Fibroblast of skin of abdomen (primary cell): ENCODE measurements at regions not wholly inside any gene's neighbourhood (a gene's known extent, or its start where the extent isn't known, plus 50 kb on each side); places are given as distances from the start of the nearest gene placed in this dataset.

Experiments used
- DNase-seq: peaks from one replicate; pipeline ENCODE4 v3.0.0-alpha.2; 2013

DNA sequence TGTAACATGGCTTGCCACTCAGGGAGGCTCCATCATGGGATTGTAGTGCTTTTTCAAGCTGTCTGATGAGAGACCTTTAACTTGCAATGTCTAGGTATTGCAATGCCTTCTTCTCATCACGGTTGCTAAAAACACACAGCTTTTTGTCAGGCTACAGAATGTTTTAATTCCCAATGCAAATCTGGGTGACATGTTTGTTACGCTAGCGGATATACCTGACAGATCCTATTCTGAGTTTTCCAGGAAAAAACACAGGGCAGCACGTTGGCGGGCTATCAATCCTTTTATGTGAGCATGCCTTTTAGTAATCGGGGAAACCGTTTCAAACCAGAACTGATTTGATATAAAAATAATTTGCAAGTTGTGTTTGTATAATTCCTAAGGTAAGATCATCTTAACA is 577.2 kb upstream of the MAP3K7 start:
- DNase-seq: no peak

DNA sequence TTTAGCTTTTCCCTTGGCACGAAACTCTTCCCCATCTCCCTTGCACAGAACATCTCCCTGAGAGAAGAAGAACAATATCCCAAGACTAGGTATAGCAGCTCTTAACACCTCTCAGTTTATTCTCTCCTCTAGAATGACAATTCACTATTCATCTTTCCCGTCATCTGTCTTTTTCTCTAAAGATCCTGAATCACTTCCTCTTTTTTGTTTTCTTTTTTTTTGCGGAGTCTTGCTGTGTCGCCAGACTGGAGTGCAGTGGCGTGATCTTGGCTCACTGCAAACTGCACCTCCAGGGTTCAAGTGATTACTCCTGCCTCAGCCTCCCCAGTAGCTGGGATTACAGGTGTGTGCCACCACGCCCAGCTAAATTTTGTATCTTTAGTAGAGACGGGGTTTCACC is 574.4 kb upstream of the MAP3K7 start:
- no peak for DNase-seq

DNA sequence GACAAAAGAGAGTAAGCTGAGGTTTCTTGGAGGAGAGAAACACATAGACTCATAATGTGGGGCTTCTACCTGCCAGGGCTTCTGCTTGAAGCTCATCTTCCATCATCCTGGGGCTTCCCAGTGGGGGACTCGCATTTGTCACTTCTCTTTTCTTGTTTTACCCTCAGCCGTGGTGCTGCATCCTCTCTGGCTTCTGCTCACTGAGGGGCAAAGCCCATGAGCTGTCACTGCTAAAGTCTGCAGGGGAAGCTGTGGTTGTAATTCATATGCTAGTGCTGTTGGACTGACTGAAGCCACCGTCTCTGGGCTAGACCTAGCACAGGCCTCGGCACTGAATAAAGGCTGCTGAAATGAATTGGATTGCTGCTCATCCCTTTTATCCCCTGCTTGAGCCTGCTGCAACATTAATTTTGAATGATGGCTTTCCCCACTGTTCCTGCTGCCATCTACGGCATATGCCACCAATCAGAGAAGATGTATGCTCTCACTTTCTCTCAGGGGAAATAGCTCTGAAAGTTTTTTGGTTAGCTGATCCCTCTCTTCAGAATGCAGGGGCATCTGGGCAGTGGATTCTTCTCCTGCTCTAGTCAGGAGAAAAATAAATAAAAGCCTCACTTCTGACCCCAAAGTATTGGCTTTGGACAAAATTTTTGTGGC is 568.4 kb upstream of the MAP3K7 start:
- no peak for DNase-seq

DNA sequence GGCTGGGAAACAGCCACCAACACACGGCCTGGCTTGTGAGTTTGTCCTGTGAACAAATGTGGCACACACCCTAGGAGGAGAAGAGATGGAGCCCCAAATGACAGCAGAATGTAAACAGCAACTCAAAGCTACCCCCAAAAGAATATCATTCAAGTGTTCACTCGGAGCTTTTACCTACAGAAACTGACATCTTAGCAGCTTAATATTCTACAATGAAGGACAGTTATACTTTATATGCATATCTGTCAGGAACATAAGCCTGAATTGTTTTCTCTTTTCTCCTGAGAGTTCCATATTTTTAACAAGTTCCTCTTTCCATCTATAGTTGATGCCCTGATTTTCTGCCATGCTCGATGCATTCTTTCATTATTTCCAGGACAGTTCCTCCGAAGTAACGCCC is 566.0 kb upstream of the MAP3K7 start:
- no peak for DNase-seq

DNA sequence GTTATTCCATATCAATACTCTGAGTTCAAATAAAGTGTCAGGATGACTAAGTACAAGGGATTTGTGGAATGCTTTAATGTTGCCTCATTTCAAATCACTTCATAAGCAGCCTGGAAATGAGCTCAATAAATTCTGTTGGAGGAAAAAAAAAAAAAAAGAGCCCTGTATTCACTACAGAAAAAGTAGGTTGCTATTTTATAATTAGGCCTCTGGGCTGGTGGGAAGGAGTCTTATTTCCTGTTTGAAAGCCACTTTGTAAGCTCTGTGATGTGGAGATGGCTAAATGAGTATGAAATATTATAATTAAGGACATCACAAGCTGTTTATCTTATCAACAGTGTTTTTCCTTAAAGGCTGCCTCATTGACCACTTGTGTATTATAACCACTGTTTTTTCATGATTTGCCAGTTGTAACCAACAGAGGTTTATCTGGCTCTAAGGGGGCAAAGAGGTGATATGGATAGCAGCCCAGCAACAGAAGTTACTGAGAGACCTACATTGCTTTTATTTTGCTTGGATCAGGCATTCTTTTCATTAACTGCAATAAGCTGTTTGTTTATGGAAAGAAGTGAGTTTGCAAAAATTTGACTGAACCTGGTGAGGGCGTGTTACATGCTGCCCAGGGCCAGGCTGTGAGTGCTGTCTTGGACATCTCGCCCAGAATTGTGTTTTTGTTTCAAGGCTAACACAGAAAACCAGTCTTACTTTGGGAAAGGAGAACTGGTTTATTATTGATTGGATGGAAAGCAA is 563.3 kb upstream of the MAP3K7 start:
- peak; percentile 70 for DNase-seq

DNA sequence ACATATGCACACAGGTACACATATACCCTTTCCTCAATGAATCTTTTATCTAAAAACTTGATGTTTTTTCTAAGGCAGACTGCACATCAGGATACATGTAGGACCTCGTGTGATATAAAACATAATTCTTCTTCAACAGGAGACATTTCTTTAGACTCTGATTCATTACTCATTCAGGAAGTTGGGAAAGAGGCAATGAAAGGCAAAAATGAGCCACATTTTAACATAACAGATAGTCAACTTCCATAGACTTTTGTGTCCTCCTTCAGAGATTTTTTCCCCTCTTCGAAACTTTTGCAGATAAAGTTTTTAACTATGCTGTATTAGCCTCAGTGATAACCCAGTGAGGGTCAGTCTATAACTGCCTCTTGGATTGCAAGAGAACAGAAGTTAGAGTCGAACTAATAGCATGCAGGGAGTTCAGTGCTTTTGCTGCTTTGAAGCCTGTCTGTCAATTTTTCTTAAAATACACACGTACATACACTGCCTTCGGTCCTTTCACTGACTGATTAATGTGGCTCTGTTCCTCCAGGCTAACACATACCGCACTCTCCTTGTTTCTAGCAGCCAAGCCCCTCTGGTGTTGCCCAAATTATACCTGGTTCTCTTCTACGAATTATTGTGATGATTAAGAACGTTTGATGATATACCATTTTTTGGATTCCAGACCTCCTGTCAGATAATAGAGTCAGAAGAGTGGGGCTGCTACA is 562.5 kb upstream of the MAP3K7 start:
- peak; percentile 30 for DNase-seq

DNA sequence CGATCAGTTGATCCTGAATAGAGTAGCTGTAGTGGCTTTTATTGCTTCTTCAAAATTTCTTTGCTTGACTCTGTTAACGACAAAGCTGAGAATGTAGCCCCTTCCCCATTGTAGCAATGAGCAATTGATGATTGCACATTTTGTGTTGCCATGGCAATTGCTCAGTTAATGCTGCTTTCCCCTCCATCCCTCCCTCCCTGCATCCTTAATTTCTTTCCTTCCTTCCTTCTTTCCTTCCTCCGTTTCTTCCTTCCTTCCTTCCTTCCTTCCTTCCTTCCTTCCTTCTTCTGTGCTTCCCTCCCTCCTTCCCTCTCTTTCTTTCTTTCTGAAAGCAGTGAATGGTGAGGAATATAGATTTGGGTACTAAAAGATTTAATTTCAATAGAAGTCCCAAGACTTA is 557.3 kb upstream of the MAP3K7 start:
- no peak for DNase-seq

DNA sequence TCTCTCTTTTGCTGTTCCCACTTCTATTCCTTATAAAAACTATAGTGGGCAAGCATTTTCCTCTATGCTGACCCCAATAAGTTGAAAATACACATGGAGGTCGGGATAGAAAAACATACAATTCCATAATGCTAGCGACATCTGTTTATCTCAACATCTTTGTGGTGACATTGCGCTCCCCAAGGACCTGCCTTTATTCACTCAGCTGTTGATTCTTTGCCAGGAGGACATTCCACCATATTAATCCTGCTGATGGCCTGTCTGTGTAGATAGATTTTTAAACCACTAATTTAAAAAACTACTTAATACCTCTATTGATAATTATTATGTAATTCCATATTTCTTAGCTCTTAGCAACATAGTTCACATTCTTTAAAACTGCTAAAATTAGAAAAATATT is 555.3 kb upstream of the MAP3K7 start:
- DNase-seq: no peak

DNA sequence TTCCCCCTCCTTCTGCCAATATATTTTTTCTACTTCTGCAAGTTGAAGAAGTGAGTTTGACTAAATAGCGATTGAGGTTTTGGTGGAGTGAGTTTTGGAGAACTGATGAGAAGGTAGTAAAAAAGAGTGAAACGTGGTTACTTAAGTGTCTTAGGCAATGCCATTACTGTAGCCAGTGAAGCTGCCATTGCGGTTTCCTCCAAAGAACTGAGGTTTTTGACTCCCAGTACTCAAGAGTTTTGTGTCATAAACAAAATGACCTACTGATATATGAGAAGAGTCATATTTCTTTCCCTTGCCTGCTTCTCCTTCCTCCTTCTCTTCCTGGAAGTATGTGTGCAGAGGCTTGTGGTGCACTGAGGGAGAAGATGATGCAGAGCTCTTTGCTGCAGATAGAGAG is 554.5 kb upstream of the MAP3K7 start:
- DNase-seq: no peak

DNA sequence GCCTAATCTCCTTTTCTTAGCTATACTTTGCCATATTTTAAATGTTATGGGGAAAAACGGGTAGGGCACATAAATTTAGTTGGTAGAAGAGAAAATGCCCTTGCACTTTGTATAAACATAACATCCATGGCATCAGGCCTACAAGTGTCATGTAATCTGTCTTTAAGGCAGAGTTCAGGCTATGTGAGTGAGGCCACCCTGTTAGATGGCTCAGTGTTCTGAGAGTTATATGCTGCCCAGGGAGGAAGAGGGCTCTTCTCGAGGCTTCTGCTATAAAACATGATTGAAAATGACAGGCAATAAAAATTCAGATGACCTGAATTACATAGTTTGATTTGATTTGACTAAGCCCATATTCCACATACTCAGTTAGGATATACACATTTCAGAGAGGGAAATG is 553.6 kb upstream of the MAP3K7 start:
- no peak for DNase-seq

DNA sequence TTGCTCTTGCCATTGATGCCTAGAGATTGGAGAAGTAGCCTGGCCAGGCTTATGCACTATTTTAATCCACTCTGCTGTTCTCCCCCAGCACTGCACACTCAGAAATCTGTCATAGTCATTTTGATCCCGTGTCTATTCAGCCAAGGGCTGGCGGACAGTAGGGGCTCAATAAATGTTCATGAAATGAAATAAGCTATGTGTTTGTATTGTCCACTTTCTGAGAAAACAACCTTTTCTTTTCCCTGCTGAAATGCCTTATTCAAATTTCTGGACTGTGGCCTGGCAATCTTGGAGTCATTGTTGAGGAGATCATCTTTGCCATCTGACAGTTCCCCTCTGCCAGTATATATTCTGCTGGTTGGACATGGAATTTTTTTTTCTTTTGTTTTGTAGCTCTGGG is 550.4 kb upstream of the MAP3K7 start:
- no peak for DNase-seq

DNA sequence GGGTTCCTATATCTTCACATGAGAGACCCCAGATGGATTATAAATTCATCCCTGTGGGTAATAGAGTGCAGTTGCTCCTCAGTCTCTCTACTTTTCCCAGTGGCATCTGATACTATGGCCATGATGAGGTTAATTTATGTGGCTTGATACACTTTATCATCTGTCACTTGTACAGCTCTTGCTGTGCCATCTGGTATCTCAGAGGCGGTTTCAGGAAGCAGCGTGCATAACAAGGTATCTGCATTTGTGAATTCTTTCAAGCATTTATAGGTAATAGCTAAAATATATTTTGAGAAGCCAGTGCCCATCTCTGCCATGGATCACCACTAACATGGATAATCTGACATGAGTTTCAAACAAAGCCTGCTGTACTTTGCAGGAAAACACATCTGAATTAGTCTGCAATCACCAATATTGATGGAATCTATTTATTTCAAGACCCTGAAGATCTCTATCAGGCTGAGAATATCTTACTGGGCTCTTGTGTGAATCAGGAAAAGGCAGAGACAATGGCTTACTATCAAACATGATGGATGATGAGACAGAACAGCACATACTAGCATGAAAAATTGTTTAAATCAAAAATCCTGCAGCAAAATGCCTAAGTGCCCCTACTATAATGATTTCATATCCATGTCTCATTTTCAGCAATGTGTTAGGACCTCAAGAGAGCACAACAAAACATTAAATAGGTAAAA is 548.7 kb upstream of the MAP3K7 start:
- DNase-seq: no peak

DNA sequence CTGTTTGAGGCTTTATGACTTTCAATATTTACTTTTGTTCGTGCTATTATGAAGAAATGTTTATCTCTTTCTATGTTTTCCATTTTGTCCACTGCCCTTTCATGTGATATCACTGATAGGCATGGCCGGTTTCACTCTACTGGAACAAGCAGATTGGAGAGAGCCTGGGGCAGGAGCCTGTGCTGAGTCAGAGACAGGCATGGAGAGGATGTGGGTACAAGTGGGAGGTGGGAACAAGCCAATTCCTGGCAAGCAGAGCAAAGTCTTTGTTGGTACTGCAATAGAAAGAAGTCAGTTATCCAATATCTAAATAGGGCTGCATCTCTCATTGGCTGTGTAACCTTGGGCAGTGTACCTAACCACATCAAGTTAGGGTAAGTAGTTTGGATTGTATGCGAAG is 545.6 kb upstream of the MAP3K7 start:
- no peak for DNase-seq

DNA sequence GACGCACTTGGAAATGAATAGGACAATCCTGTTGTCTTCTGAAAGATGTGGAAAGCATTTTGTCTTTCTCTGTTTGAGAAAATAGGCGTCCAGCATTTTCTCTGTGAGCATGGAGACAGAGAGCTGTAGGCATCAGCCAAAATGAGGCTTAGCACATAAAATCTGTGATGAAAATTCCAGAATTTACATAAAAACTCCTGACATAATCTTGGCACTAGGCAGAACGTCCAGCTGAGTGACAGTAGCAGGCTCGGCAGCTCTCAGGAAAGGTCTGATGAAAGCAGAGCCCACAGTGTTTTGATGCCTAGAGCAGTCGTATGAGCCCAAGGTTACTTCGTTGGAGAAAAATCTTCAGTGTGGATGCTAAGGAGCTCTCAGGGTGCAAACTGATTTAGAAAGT is 543.3 kb upstream of the MAP3K7 start:
- DNase-seq: no peak

DNA sequence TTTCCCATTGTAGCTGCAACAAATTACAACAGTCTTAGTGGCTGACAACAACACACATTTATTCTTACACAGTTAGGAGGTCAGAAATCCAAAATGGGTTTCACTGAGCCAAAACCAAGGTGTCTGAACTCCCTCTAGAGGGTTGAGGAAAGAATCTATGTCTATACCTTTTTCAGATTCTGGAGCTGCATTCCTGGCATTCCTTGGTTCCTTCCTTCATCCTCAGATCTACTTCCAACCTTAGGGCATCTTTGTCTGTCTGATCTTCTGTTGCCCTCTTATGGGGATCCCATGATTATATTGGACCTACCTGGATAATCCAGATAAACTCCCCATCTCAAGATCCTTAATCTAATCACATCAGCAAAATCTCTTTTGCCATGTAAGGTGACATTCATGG is 540.9 kb upstream of the MAP3K7 start:
- DNase-seq: no peak

DNA sequence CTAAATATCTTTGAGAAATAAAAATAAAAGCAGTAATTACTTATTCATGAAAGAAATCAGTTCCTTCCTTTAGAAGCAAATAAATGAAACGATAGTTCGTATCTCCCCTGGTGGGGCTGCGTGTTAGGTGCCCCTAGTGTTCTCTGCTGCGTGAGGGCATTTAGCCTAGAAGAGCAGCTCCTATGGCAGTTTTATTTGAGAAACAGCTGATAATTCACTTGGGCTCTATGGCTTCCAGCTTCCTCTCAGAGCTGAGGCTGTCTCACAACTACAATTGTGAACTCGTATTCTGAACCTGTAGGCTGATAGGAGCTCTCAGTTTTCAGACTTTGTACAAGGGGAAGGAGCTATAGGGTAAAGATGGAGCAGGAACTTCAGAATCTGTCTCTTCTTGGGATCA is 540.0 kb upstream of the MAP3K7 start:
- no peak for DNase-seq

DNA sequence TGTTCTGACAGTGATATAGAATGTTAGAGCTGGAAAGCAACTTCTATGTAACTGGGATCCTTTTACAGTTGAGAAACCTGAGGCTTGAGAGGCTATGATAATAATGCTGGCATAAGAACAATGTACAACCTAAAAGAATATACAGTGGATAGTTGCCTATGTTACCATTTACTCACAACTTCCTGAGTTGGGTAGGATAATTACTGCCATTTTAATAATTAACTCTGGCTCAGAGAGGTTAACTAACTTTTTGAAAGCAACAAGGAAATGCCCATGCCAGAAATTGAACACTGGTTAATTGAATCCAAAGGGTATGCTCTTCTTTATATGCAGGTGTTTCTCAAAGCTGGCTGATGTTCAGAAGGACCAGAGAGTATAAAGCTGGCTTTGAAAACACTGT is 530.7 kb upstream of the MAP3K7 start:
- no peak for DNase-seq

DNA sequence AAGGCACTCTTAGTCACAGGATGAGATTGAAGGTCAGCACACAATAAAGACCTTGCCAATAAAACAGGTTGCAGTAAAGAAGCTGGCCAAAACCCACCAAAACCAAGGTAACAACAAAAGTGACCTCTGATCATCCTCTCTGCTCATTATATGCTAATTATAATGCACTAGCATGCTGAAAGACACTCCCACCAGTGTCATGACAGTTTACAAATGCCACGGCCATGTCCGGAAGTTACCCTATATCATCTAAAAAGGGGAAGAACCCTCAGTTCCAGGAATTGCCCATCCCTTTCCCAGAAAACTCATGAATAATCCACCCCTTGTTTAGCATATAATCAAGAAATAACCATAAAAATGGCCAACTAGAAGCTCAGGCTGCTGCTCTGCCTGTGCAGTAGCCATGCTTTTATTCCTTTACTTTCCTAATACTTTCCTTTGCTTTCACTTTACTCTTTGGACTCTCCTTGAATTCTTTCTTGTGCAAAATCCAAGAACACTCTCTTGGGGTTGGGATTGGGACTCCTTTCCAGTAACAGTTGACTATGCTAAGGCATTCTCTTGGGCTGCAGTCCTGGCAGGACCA is 527.3 kb upstream of the MAP3K7 start:
- no peak for DNase-seq

DNA sequence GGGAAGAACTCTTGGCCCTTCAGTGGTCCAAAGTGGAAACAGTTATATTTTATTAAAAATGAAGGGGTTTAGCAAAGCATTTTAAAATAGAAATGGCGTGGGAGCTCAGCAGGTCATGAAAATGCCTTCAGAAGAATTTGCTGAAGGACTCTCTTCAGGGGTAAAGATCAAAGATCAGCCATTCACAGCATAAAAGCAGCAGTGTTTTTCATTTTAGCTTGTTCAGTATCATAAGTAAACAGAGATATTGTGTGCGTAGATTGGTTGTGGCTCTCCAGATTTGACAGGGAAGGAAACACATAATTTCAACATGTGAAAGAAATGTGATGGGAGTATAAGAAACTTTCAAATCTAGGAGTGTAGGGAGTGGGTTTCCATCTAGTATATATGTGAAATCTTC is 519.2 kb upstream of the MAP3K7 start:
- no peak for DNase-seq

DNA sequence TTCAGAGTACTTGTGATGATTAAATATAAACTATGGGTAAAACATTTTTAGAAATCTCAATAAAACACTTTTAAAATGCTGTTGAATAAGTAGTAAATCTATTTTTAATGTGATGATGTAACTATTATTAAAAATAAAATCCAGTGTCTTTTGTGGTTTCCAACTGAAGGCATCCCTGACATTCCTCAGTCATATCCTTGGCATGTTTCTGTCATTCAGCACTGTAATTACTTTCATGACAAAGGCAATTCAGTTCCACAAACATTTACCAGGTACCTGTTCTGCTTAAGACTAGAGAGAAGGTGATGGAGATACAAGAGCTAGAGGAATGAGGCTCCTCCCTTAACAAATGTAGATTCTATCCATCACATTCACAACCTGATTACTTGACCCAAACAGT is 518.7 kb upstream of the MAP3K7 start:
- DNase-seq: no peak

DNA sequence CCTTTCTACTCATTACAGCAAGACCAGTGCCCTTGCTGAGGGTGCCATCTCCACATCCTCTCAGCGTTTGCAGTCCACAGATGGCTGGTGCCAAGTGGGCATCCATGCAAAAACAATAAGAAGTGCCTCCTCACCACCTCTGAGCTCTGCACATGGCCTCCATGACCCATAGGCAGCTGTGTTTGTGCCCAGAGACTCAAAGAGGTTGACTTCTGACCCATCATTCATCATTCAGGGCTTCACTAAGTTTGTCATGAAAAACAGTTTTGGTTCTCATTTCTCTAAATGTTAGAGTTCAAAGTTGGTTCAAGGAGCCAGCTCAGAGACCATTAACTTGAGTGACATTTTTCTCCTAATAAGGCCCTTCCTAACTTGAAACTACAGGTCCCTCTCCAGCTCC is 512.6 kb upstream of the MAP3K7 start:
- no peak for DNase-seq

DNA sequence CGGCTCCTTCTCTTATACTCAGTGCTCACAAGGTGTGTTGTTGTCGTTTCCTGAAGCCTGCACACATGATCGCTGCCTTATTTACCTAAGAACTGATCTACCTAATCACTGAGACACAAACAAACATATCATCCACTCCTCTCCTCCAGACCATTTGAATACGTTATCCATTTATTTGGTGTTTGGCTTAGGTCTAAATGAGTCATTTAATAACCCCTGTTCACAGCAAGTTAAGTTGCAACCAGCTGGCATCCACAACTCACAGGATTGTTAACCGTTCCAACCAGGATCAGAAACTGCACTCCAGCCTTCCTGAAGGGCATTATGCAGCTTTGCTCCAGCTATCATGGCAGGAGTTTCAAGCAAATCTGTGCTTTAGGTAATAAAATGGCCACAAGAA is 511.1 kb upstream of the MAP3K7 start:
- DNase-seq: no peak

DNA sequence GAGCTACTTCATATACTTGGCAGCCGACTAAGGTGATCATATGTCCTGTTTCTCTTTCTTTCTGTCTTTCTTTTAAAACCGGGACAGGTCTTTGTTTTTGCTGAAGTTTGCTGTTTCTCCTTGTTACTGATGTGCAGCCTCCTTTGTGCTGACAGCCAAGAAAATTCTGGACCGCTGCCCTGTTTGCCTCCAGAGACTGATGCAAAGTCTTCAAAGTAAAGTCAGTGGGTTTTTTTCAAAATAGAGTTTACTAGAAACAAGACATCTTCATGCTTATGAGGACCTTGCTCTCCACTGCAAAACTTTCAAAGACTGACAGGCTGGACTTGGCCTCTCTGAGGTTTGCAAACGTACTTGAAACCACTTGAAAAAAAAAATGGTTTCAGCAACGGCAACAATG is 510.5 kb upstream of the MAP3K7 start:
- peak; percentile 32 for DNase-seq
